Activated T-cell treated with anti-CD3 and anti-CD28 coated beads, Interleukin-2, amount 50 U/mL, for 72 hours (primary cell): ENCODE measurements at regions not wholly inside any gene's neighbourhood (a gene's known extent, or its start where the extent isn't known, plus 50 kb on each side); places are given as distances from the start of the nearest gene placed in this dataset.

Experiments used
- ATAC-seq, 2 donors: fragments of 150-1000 bp; cut with Tn5 transposase; replicated peaks in 1 of 2; 2 replicates each; pipeline ENCODE4 v1.10.0; 2021; ENCODE audit warnings: moderate library complexity in 2 of 2, mild to moderate bottlenecking in 1 of 2
- DNase-seq, 2 donors: peaks; one replicate each; pipeline ENCODE4 v3.0.0; 2021 to 2022; ENCODE audit warnings: mixed read lengths in 1 of 2
- H3K27ac Mint-ChIP-seq: one replicate; pipeline ENCODE4 v1.8.0; 2022; ENCODE audit warnings: mild to moderate bottlenecking, moderate library complexity, mixed read lengths
- H3K27me3 Mint-ChIP-seq: one replicate; pipeline ENCODE4 v1.8.0; 2022; ENCODE audit warnings: low read depth, mixed read lengths
- H3K36me3 Mint-ChIP-seq, 2 donors: one replicate each; pipeline ENCODE4 v1.8.0; 2022; ENCODE audit warnings: mixed read lengths in 2 of 2, mild to moderate bottlenecking in 1 of 2; ENCODE audit not compliant: insufficient read depth in 2 of 2
- H3K4me1 Mint-ChIP-seq: one replicate; pipeline ENCODE4 v1.8.0; 2022; ENCODE audit warnings: low read depth, mixed read lengths
- H3K4me3 Mint-ChIP-seq, 2 donors: one replicate each; pipeline ENCODE4 v1.8.0; 2022; ENCODE audit warnings: mild to moderate bottlenecking in 2 of 2, mixed read lengths in 2 of 2, moderate library complexity in 2 of 2
- H3K9me3 Mint-ChIP-seq, 2 donors: one replicate each; pipeline ENCODE4 v1.8.0; 2022; ENCODE audit warnings: mixed read lengths in 2 of 2

GRCh38 chr3:127368186-127369032 lies 80.6 kb upstream of the PRR20G start:
- Mint-ChIP-seq H3K27ac (no peak overlapping the region), H3K4me1 (no peaks in the 10 kb centered on the region), H3K36me3 (no peaks in the 10 kb centered on the region), H3K27me3 (peaks cover 28% of the 10 kb centered on the region), H3K9me3 (no peaks in the 10 kb centered on the region), H3K4me3 (no peak overlapping the region)
- DNase-seq = no peak
- no peak for ATAC-seq

- H3K9me3 Mint-ChIP-seq = no peaks in the 10 kb centered on the region
- H3K27me3 Mint-ChIP-seq = peaks cover 28% of the 10 kb centered on the region
- no peaks in the 10 kb centered on the region for H3K36me3 Mint-ChIP-seq
- H3K27ac Mint-ChIP-seq = no peak overlapping the region
- H3K4me3 Mint-ChIP-seq = no peak overlapping the region
- DNase-seq = no peak
- H3K4me1 Mint-ChIP-seq = no peaks in the 10 kb centered on the region
- ATAC-seq = no peak
Measured at GRCh38 chr3:127367593-127367992, 79.7 kb upstream of the PRR20G start.

GRCh38 chr3:127366383-127366782 lies 78.5 kb upstream of the PRR20G start:
- no peaks in the 10 kb centered on the region for H3K36me3 Mint-ChIP-seq
- H3K27ac Mint-ChIP-seq = no peak overlapping the region
- ATAC-seq (no peak), DNase-seq (no peak)
- no peaks in the 10 kb centered on the region for H3K4me1 Mint-ChIP-seq
- H3K27me3 Mint-ChIP-seq = peaks cover 23% of the 10 kb centered on the region
- no peak overlapping the region for H3K4me3 Mint-ChIP-seq
- no peaks in the 10 kb centered on the region for H3K9me3 Mint-ChIP-seq

GRCh38 chr3:127365163-127365798 lies 77.4 kb upstream of the PRR20G start:
- Mint-ChIP-seq H3K27me3 (peaks cover 22% of the 10 kb centered on the region), H3K9me3 (no peaks in the 10 kb centered on the region), H3K27ac (no peak overlapping the region), H3K4me3 (no peak overlapping the region), H3K4me1 (no peaks in the 10 kb centered on the region), H3K36me3 (no peaks in the 10 kb centered on the region)
- DNase-seq (no peak), ATAC-seq (no peak)

GRCh38 chr3:127363891-127364290 lies 76.0 kb upstream of the PRR20G start:
- Mint-ChIP-seq H3K27ac (no peak overlapping the region), H3K36me3 (no peaks in the 10 kb centered on the region), H3K4me1 (no peaks in the 10 kb centered on the region), H3K9me3 (no peaks in the 10 kb centered on the region), H3K4me3 (no peak overlapping the region), H3K27me3 (peaks cover 22% of the 10 kb centered on the region)
- DNase-seq = no peak
- no peak for ATAC-seq

GRCh38 chr3:127363171-127363570 lies 75.3 kb upstream of the PRR20G start:
- no peaks in the 10 kb centered on the region for H3K9me3 Mint-ChIP-seq
- H3K27ac Mint-ChIP-seq = no peak overlapping the region
- peaks cover 23% of the 10 kb centered on the region for H3K27me3 Mint-ChIP-seq
- DNase-seq (no peak), ATAC-seq (no peak)
- H3K4me1 Mint-ChIP-seq = no peaks in the 10 kb centered on the region
- H3K4me3 Mint-ChIP-seq = no peak overlapping the region
- H3K36me3 Mint-ChIP-seq = no peaks in the 10 kb centered on the region

GRCh38 chr3:127360647-127361046 lies 72.8 kb upstream of the PRR20G start:
- no peaks in the 10 kb centered on the region for H3K4me1 Mint-ChIP-seq
- peaks cover 6% of the 10 kb centered on the region in 2 donors for H3K9me3 Mint-ChIP-seq
- H3K27me3 Mint-ChIP-seq = peaks cover 8% of the 10 kb centered on the region
- no peak for ATAC-seq
- no peak overlapping the region for H3K4me3 Mint-ChIP-seq
- no peak for DNase-seq
- H3K27ac Mint-ChIP-seq = no peak overlapping the region
- peaks cover 6% of the 10 kb centered on the region in 2 donors for H3K36me3 Mint-ChIP-seq

- Mint-ChIP-seq H3K27me3 (peaks cover 8% of the 10 kb centered on the region), H3K9me3 (peaks cover 6 to 7% of the 10 kb centered on the region in 2 donors), H3K4me3 (no peak overlapping the region), H3K36me3 (peaks cover 6% of the 10 kb centered on the region in 2 donors), H3K4me1 (no peaks in the 10 kb centered on the region), H3K27ac (no peak overlapping the region)
- ATAC-seq = no peak
- no peak for DNase-seq
Measured at GRCh38 chr3:127358641-127359040, 70.8 kb upstream of the PRR20G start.

- Mint-ChIP-seq H3K4me3 (no peak overlapping the region), H3K27me3 (peaks cover 8% of the 10 kb centered on the region), H3K4me1 (no peaks in the 10 kb centered on the region), H3K27ac (no peak overlapping the region), H3K36me3 (peaks cover 6% of the 10 kb centered on the region in 2 donors), H3K9me3 (peaks cover 6 to 7% of the 10 kb centered on the region in 2 donors)
- no peak for DNase-seq
- ATAC-seq = no peak
Measured at GRCh38 chr3:127356381-127356780, 68.5 kb upstream of the PRR20G start.

- H3K4me1 Mint-ChIP-seq = no peaks in the 10 kb centered on the region
- peaks cover 6 to 7% of the 10 kb centered on the region in 2 donors for H3K9me3 Mint-ChIP-seq
- peaks cover 6% of the 10 kb centered on the region in 2 donors for H3K36me3 Mint-ChIP-seq
- DNase-seq (no peak), ATAC-seq (no peak)
- H3K4me3 Mint-ChIP-seq = no peak overlapping the region
- H3K27me3 Mint-ChIP-seq = peaks cover 8% of the 10 kb centered on the region
- no peak overlapping the region for H3K27ac Mint-ChIP-seq
Measured at GRCh38 chr3:127354761-127355160, 66.9 kb upstream of the PRR20G start.

GRCh38 chr3:127352612-127353011 lies 64.8 kb upstream of the PRR20G start:
- H3K27me3 Mint-ChIP-seq = peaks cover 9% of the 10 kb centered on the region
- ATAC-seq (no peak), DNase-seq (no peak)
- H3K4me3 Mint-ChIP-seq = no peak overlapping the region
- H3K36me3 Mint-ChIP-seq = peaks cover 6% of the 10 kb centered on the region in 2 donors
- peaks cover 6 to 7% of the 10 kb centered on the region in 2 donors for H3K9me3 Mint-ChIP-seq
- H3K27ac Mint-ChIP-seq = no peak overlapping the region
- no peaks in the 10 kb centered on the region for H3K4me1 Mint-ChIP-seq

GRCh38 chr3:127351775-127352350 lies 64.0 kb upstream of the PRR20G start:
- ATAC-seq (no peak), DNase-seq (no peak)
- Mint-ChIP-seq H3K36me3 (no peaks in the 10 kb centered on the region), H3K27me3 (peaks cover 15% of the 10 kb centered on the region), H3K9me3 (peaks cover 4 to 5% of the 10 kb centered on the region in 2 donors), H3K27ac (no peak overlapping the region), H3K4me3 (no peak overlapping the region), H3K4me1 (no peaks in the 10 kb centered on the region)

GRCh38 chr3:127351321-127351720 lies 63.5 kb upstream of the PRR20G start:
- Mint-ChIP-seq H3K4me1 (no peaks in the 10 kb centered on the region), H3K4me3 (no peak overlapping the region), H3K27ac (no peak overlapping the region), H3K36me3 (no peaks in the 10 kb centered on the region), H3K27me3 (peaks cover 20% of the 10 kb centered on the region), H3K9me3 (peaks cover 5% of the 10 kb centered on the region in 2 donors)
- ATAC-seq (no peak), DNase-seq (no peak)
